T1000 (cell line): ENCODE measurements at regions not wholly inside any gene's neighbourhood (a gene's known extent, or its start where the extent isn't known, plus 50 kb on each side); places are given as distances from the start of the nearest gene placed in this dataset.
"Not testable (repeated sequence)": the region's sequence is repeated elsewhere in the genome, so short reads cannot be mapped to it uniquely, and the experiment has no call there.

ENCODE experiments used
- DNase-seq: peaks from one replicate; lab custom pipeline; 2025; ENCODE audit warnings: mixed read lengths; lab: John Stamatoyannopoulos, UW

- DNase-seq = no peak
Measured at GRCh38 chr14:105873870-105874512, 347.6 kb downstream of the TMEM121 start.

GRCh38 chr14:105876158-105876557, 349.8 kb downstream of the TMEM121 start:
- no peak for DNase-seq

GRCh38 chr14:105876829-105877228, 350.4 kb downstream of the TMEM121 start:
- DNase-seq = no peak

GRCh38 chr14:105877645-105878044, 351.3 kb downstream of the TMEM121 start:
- no peak for DNase-seq

DNA sequence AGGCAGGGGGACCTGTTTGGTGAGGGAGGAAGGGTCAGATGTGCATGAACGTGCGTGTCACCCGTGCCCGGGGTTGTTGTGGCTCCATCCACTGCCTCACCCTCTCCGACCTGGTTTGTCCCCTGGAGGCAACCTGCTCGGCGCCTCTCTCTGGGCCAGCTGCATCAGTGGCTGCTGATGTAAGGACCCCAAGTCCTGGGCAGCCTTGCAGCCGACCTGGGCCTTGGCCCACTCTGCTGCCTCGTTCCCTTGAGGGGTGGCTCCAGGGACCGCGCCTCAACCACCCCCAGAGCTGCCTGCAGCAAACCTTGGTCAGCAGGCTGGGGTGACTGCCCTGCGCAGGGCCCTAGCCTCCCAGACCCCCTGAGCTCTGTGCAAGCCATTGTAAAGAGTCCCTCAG, 351.7 kb downstream of the TMEM121 start:
- no peak for DNase-seq

- DNase-seq = no peak
Measured at GRCh38 chr14:105878554-105878953, 352.2 kb downstream of the TMEM121 start.

- DNase-seq = no peak
Measured at GRCh38 chr14:105879503-105879866, 353.1 kb downstream of the TMEM121 start.

DNA sequence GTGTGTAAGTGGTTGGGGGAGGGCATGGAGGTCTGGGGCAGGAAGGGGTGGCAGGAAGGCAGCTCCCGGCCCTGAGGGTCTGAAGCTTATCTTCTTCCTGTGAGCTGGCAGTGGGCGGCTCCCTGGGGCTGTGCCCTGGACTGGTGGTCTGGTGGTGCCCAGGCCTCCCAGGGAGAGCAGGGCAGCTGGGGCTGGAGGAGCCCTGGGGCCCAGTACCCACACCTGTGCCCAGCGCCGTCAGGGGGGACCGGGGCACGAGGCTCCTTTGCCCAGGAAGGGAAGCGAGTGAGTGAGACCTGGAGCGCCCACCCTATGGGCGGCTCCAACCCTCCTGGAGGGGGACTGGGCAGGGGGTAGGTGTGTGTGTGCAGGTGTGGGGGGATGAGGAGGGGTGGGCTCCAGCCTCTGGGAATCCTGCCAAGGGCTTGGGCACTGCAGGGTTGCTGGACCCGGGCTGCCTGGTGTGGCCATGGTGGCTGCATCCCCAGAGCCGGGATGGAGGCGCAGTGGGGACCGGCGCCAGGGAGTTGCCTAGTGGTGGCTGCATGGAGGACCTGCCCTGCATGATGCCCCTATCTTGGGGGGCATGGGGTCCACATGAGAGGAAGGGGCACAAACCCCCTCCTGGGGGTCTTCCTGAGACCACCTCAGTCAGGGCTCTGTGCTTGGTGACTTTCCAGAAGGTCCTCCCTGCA, 353.6 kb downstream of the TMEM121 start:
- no peak for DNase-seq

- no peak for DNase-seq
Measured at GRCh38 chr14:105880616-105881015, 354.2 kb downstream of the TMEM121 start.

DNA sequence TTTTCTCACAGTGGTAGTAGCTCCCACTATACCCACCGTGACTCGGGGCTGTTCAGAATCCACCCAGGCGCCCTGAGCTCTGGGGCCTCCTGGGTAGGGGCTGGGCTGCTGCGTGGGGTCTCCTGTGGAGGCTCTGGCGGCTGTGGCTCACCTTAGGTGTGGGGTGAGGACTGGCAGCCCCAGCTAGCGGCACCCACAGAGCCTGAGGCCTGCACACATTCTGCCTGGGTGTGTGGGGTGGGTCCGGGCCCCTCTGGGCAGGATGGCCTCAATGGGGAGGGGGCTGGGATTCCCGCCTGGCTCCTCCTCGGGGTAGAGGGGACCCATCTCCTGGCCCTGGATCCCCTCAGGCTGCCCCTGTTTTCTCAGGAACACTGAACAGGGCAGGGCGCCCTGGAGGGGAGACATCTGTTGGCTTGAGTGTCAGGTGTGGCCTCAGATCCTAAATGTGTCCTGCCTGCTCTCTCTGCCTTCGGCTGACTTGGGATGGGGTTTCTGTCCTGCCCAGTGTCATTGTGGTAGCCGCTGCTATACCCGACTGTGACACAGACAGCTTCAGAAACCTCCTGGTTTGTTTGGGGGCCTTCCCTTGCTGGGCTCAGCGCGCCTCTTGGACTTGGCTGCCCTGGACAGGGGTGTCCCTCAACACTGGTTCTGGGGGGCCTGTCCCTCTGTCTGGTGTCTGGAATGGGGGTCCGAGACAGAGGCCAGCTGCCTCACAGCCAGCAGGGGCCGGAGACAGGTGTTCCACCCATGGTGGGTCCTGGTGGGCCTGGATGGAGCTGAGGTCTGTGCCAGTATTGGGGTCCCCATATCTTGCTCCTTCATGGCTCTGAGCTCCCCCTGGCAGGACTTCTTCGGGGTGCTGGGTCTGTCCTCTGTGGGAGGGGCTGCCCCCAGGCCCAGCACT, 354.9 kb downstream of the TMEM121 start:
- no peak for DNase-seq

- DNase-seq = not testable (repeated sequence)
Measured at GRCh38 chr14:105882011-105882410, 355.6 kb downstream of the TMEM121 start.

GRCh38 chr14:105882626-105883025, 356.2 kb downstream of the TMEM121 start:
- no peak for DNase-seq

- DNase-seq = no peak
Measured at GRCh38 chr14:105883066-105884005, 357.0 kb downstream of the TMEM121 start.

GRCh38 chr14:105884192-105884807, 357.9 kb downstream of the TMEM121 start:
- DNase-seq = not testable (repeated sequence)

GRCh38 chr14:105884808-105885281, 358.5 kb downstream of the TMEM121 start:
- no peak for DNase-seq

DNA sequence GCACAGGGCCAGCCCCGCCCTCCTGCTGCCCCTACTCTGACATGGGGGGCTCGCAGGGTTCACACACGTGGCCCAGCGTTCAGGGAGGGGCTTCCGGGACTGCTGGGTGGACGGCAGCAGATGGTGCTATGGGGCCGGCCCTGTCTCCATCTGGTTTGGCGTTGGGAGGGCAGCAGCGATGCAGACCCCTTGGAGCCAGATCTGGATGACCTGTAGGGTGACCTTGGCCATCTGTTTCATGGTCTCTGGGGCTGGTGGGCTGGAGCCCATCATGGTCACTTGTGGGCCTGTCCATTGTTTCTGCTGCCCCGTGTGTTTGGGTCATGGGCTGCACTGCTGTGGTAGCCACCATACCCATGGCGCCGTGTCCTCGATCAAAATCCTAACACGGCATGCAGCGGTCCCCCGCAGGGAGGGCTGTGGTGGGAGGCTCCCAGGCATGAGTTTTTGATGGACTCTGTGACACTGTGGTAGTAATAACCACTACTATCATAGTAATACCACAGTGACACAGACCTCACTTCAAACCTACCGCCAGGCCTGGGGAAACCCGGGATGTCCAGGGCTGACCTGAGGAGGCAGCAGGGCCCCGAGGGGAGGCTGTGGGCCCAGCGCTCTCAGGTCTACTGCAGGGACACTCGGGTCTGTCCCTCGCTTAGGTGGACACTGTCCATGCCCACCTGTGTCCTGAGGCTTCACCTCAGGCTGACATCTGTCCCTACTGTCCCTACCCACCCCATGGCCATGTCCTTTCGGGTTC, 359.4 kb downstream of the TMEM121 start:
- no peak for DNase-seq

DNA sequence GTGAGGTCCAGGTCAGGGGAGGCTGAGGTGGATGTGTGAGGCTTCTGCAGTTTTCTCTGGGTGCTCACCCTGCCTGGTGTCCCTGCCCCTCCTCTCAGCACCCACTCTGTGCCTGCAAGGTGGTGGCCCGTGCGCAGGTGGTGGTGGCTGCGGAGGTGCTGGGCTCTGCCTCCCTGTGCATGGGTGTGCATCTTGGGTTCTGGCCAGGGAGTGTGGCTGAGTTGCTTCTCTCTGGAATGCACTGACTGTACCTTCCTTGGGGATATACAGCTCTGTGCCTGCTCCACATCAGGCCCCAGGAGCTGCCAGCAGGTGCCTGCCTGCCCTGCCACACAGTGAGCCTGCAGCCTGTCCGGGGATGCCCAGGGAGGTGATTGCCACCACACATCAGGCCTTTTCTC, 360.4 kb downstream of the TMEM121 start:
- not testable (repeated sequence) for DNase-seq

- no peak for DNase-seq
Measured at GRCh38 chr14:105887692-105888091, 361.3 kb downstream of the TMEM121 start.

- DNase-seq = no peak
Measured at GRCh38 chr14:105888151-105888550, 361.8 kb downstream of the TMEM121 start.
